Fibroblast of the aortic adventitia (primary cell): ENCODE measurements at regions not wholly inside any gene's neighbourhood (a gene's known extent, or its start where the extent isn't known, plus 50 kb on each side); places are given as distances from the start of the nearest gene placed in this dataset.

Experiments
- DNase-seq: peaks from one replicate; pipeline ENCODE4 v3.0.0-alpha.2; 2010; ENCODE audit warnings: low read depth
- H3K4me3 ChIP-seq: 2 replicates; pipeline ENCODE4 v1.5.1; 2011; ENCODE audit warnings: low read depth, mild to moderate bottlenecking, control low read depth, low read length, moderate library complexity
- TF ChIP-seq, protein P1 (sequence below): IDR thresholded peaks from 2 replicates; pipeline ENCODE4 v1.5.1; 2011; ENCODE audit warnings: mild to moderate bottlenecking, low read length, control low read depth, inconsistent platforms; ENCODE audit not compliant: insufficient read depth

DNA sequence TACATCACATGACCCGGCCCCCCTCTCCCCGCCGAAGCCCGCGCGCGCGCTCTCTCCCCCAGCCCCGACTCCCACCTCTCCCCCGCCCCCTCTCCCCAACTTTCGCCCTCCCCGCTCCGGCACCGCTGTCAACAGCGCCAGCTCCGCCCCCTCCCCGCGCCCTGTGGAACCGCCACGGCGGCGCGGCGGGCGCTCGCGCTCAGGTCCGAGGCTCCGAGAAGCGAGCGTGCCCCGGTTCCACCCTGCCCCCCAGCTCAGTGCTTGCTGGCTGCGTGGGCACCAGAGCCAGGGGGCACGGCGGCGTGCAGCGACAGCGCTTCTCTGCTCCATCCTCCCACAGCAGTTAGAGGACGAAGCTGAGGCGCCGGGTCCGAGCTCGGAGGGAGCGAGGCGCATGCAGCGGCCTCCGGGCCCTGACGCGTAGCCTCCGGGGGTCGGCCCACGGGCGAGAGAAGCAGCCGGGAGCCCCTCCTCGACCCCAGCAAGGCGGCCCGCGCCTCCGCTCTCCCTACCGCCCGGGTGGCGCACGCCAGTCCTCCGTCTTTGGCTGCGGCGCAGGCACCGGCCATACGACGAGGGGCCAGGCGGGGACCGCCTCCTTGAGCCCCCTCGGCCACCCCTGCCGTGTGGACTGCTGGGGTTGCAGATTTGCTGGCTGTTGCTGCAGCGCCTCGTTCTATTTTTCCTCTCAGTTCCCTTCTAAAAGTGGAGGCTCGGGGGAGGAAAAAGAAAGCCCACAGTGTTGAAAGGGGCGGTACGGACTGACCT, 109.5 kb downstream of the KCNRG start:
- peak overlapping the region; percentile 88 for H3K4me3 ChIP-seq
- peak; percentile 55 for DNase-seq
- TF ChIP-seq, protein P1, sequence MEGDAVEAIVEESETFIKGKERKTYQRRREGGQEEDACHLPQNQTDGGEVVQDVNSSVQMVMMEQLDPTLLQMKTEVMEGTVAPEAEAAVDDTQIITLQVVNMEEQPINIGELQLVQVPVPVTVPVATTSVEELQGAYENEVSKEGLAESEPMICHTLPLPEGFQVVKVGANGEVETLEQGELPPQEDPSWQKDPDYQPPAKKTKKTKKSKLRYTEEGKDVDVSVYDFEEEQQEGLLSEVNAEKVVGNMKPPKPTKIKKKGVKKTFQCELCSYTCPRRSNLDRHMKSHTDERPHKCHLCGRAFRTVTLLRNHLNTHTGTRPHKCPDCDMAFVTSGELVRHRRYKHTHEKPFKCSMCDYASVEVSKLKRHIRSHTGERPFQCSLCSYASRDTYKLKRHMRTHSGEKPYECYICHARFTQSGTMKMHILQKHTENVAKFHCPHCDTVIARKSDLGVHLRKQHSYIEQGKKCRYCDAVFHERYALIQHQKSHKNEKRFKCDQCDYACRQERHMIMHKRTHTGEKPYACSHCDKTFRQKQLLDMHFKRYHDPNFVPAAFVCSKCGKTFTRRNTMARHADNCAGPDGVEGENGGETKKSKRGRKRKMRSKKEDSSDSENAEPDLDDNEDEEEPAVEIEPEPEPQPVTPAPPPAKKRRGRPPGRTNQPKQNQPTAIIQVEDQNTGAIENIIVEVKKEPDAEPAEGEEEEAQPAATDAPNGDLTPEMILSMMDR: no peak

DNA sequence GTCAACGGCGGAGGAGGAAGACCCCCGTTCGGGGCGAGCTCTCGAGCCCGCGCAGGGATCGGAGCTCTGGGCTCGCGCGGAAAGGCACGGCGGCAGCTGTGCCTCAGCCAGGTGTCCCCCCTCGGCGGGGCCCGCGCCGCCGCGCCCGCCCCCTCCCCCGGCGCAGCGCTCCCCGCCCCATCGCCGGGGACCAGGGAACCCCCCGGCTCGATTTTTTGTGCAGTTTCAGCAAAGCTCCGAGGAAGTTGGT, 110.0 kb downstream of the KCNRG start:
- TF ChIP-seq, protein P1: no peak
- H3K4me3 ChIP-seq: peak overlapping the region; percentile 88
- no peak for DNase-seq

- TF ChIP-seq, protein P1: no peak
- DNase-seq: peak; percentile 90
- H3K4me3 ChIP-seq: peak overlapping the region; percentile 88
Measured at GRCh38 chr13:50125554-50126262, 110.5 kb downstream of the KCNRG start.

- TF ChIP-seq, protein P1: no peak
- peak; percentile 53 for DNase-seq
- peak overlapping the region; percentile 88 for H3K4me3 ChIP-seq
Measured at GRCh38 chr13:50126263-50126992, 111.2 kb downstream of the KCNRG start.

DNA sequence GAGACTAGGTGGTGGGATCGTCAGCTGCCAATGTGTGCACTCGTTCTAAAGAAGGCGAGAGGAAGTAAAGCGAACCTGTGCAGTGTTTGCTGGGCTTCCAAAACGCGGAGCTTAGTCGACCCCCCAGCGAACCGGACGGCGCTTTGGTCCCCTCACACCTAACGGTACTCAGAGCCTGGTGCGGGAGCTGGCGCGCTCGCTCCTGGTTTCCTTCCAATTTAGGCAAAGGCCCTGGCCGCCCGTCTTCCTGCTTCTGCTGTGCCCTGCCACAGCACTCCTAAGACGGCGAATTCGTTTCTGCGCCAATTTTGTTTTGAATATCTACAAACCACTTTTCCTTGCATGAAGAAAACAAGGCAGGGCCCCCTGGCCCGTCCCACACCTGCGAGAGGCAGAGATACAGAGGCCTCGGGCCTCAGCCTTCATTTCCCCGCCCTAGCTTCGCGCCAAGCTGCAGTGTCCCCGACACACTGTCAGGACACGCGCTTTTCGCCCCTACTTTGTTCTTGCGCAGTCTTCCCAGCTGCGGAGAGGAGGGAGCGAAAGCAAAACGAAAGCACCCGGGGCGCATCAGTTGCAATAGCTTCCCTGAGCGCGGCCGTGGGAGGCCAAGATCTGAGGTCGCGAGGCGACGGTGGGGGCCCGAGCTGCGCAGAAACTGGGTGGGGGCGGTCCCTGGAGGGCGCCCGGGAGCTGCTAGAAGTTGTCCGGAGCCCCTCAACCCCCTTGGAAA, 111.9 kb downstream of the KCNRG start:
- peak; percentile 70 for DNase-seq
- peak overlapping the region; percentile 49 for H3K4me3 ChIP-seq
- TF ChIP-seq, protein P1: no peak

GRCh38 chr13:50127726-50128291, 112.6 kb downstream of the KCNRG start:
- H3K4me3 ChIP-seq: peak overlapping the region; percentile 49
- DNase-seq: peak; percentile 31
- TF ChIP-seq, protein P1: no peak
